DOHH2 (cell line): ENCODE measurements at regions not wholly inside any gene's neighbourhood (a gene's known extent, or its start where the extent isn't known, plus 50 kb on each side); places are given as distances from the start of the nearest gene placed in this dataset.
"Not testable (repeated sequence)": the region's sequence is repeated elsewhere in the genome, so short reads cannot be mapped to it uniquely, and the experiment has no call there.

Experiments
- H3F3A ChIP-seq: fragments of 200-600 bp; sonication (generic), shearing (Covaris generic); 2 replicates; pipeline ENCODE4 v1.6.0; 2016; ENCODE audit warnings: antibody characterized with exemption, mild to moderate bottlenecking; ENCODE audit not compliant: control insufficient read depth, insufficient read depth
- H3K27ac ChIP-seq: fragments of 200-600 bp; sonication (generic); 2 replicates; pipeline ENCODE4 v1.5.1; 2014; ENCODE audit warnings: low read depth, mild to moderate bottlenecking, low read length, moderate library complexity
- H3K27me3 ChIP-seq: fragments of 200-600 bp; sonication (generic); 2 replicates; pipeline ENCODE4 v1.6.1; 2014; ENCODE audit warnings: mild to moderate bottlenecking, low read length, mixed read lengths; ENCODE audit not compliant: control insufficient read depth
- H3K36me3 ChIP-seq: fragments of 200-600 bp; sonication (generic); 2 replicates; pipeline ENCODE4 v1.6.1; 2014; ENCODE audit warnings: mild to moderate bottlenecking, low read length, moderate library complexity, mixed read lengths; ENCODE audit not compliant: control insufficient read depth
- H3K4me1 ChIP-seq: fragments of 200-600 bp; sonication (generic); 2 replicates; pipeline ENCODE4 v1.6.1; 2014; ENCODE audit warnings: mild to moderate bottlenecking, low read length, mixed read lengths; ENCODE audit not compliant: control insufficient read depth
- H3K4me2 ChIP-seq: fragments of 200-600 bp; sonication (generic); 2 replicates; pipeline ENCODE4 v1.6.0; 2014; ENCODE audit warnings: mild to moderate bottlenecking, low read length, moderate library complexity
- H3K4me3 ChIP-seq: fragments of 200-600 bp; sonication (generic); 2 replicates; pipeline ENCODE4 v1.5.1; 2014; ENCODE audit warnings: mild to moderate bottlenecking, low read length, mixed read lengths
- H3K79me2 ChIP-seq: fragments of 200-600 bp; sonication (generic); 2 replicates; pipeline ENCODE4 v1.6.1; 2014; ENCODE audit warnings: mild to moderate bottlenecking, low read length, mixed read lengths; ENCODE audit not compliant: control insufficient read depth
- H3K9me2 ChIP-seq: fragments of 200-600 bp; sonication (generic); replicated peaks from 2 replicates; pipeline ENCODE4 v1.6.1; 2014; ENCODE audit warnings: mild to moderate bottlenecking, low read length, mixed read lengths; ENCODE audit not compliant: control insufficient read depth
- H3K9me3 ChIP-seq: fragments of 200-600 bp; sonication (generic); 2 replicates; pipeline ENCODE4 v1.6.1; 2014; ENCODE audit warnings: antibody characterized with exemption, low read length, mixed read lengths; ENCODE audit not compliant: control insufficient read depth, insufficient read depth
- H4K20me1 ChIP-seq: fragments of 200-600 bp; sonication (generic); 2 replicates; pipeline ENCODE4 v1.6.0; 2014; ENCODE audit warnings: low read depth, mild to moderate bottlenecking, antibody characterized with exemption, low read length, moderate library complexity; ENCODE audit not compliant: control insufficient read depth, insufficient read depth
- EZH2phosphoT487 ChIP-seq: fragments of 200-600 bp; sonication (generic); IDR thresholded peaks from 2 replicates; pipeline ENCODE4 v1.6.1; 2017; ENCODE audit warnings: borderline replicate concordance, mild to moderate bottlenecking, antibody characterized with exemption, low read length, moderate library complexity, mixed read lengths
- TF ChIP-seq, protein P1 (sequence below): fragments of 200-600 bp; sonication (generic); IDR thresholded peaks from one replicate; pipeline ENCODE4 v1.5.1; 2014; ENCODE audit warnings: antibody characterized with exemption, mild to moderate bottlenecking, low read depth, low read length; ENCODE audit not compliant: poor library complexity, severe bottlenecking

DNA sequence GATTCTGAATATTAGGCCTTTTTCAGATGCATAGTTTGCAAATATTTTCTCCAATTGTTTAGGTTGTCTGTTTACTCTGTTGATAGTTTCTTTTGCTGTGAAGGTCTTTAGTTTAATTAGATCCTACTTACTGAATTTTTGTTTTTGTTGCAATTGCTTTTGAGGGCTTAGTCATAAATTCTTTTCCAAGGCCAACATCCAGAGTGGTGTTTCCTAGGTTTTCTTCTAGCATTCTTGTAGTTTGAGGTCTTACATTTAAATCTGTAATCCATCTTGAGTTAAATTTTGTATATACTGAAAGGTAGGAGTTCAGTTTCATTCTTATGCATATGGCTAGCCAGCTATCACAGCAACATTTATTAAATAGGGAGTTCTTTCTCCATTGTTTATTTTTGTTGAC is 404.8 kb downstream of the LNPK start:
- Histone ChIP-seq H3K4me2 (no peak overlapping the region), H3K27ac (no peak overlapping the region), H3K4me3 (no peak overlapping the region), H3K27me3 (no peaks in the 10 kb centered on the region), H3K9me2 (no peaks in the 10 kb centered on the region), H3K79me2 (no peaks in the 10 kb centered on the region), H3F3A (no peaks in the 10 kb centered on the region), H3K36me3 (no peaks in the 10 kb centered on the region), H3K9me3 (no peaks in the 10 kb centered on the region), H4K20me1 (no peaks in the 10 kb centered on the region), H3K4me1 (no peaks in the 10 kb centered on the region)
- TF ChIP-seq, protein P1, sequence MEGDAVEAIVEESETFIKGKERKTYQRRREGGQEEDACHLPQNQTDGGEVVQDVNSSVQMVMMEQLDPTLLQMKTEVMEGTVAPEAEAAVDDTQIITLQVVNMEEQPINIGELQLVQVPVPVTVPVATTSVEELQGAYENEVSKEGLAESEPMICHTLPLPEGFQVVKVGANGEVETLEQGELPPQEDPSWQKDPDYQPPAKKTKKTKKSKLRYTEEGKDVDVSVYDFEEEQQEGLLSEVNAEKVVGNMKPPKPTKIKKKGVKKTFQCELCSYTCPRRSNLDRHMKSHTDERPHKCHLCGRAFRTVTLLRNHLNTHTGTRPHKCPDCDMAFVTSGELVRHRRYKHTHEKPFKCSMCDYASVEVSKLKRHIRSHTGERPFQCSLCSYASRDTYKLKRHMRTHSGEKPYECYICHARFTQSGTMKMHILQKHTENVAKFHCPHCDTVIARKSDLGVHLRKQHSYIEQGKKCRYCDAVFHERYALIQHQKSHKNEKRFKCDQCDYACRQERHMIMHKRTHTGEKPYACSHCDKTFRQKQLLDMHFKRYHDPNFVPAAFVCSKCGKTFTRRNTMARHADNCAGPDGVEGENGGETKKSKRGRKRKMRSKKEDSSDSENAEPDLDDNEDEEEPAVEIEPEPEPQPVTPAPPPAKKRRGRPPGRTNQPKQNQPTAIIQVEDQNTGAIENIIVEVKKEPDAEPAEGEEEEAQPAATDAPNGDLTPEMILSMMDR: no peak
- no peak for TF ChIP-seq EZH2phosphoT487

GRCh38 chr2:175595139-175595538 is 406.9 kb downstream of the LNPK start:
- Histone ChIP-seq H3K9me2 (no peaks in the 10 kb centered on the region), H3K9me3 (no peaks in the 10 kb centered on the region), H3K4me3 (no peak overlapping the region), H3K4me1 (no peaks in the 10 kb centered on the region), H3K27ac (no peak overlapping the region), H3K79me2 (no peaks in the 10 kb centered on the region), H3F3A (no peaks in the 10 kb centered on the region), H3K4me2 (no peak overlapping the region), H3K27me3 (no peaks in the 10 kb centered on the region), H4K20me1 (no peaks in the 10 kb centered on the region), H3K36me3 (no peaks in the 10 kb centered on the region)
- no peak for TF ChIP-seq EZH2phosphoT487
- TF ChIP-seq, protein P1: no peak

GRCh38 chr2:175593686-175594525 is 408.2 kb downstream of the LNPK start:
- not testable (repeated sequence) for H3K79me2 ChIP-seq, H3K27me3 ChIP-seq, H3F3A ChIP-seq, H3K4me1 ChIP-seq, H3K4me2 ChIP-seq, H3K36me3 ChIP-seq, H3K27ac ChIP-seq, H3K9me3 ChIP-seq, H3K9me2 ChIP-seq, H3K4me3 ChIP-seq, H4K20me1 ChIP-seq

DNA sequence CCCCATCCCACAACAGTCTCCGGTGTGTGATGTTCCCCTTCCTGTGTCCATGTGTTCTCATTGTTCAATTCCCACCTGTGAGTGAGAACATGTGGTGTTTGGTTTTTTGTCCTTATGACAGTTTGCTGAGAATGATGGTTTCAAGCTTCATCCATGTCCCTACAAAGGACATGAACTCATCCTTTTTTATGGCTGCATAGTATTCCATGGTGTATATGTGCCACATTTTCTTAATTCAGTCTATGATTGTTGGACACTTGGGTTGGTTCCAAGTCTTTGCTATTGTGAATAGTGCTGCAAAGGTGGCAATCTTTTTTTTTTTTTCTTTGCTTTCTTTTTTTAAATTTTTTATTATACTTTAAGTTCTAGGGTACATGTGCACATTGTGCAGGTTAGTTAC is 406.7 kb upstream of the ATP5MC3 start:
- not testable (repeated sequence) for H3K36me3 ChIP-seq, H3F3A ChIP-seq, H3K79me2 ChIP-seq, H3K27me3 ChIP-seq, H3K4me2 ChIP-seq, H3K4me3 ChIP-seq, H3K27ac ChIP-seq, H3K4me1 ChIP-seq, H3K9me2 ChIP-seq, H3K9me3 ChIP-seq, H4K20me1 ChIP-seq
